Loucy (cell line): ENCODE measurements at regions not wholly inside any gene's neighbourhood (a gene's known extent, or its start where the extent isn't known, plus 50 kb on each side); places are given as distances from the start of the nearest gene placed in this dataset.

ENCODE experiments used
- H2AFZ ChIP-seq: fragments of 200-600 bp; sonication (generic); 2 replicates; pipeline ENCODE4 v1.6.0; 2016; ENCODE audit warnings: antibody characterized with exemption, mild to moderate bottlenecking, low read length, moderate library complexity
- H3F3A ChIP-seq: fragments of 200-600 bp; 2 replicates; pipeline ENCODE4 v1.6.0; 2016; ENCODE audit warnings: antibody characterized with exemption, low read depth, mild to moderate bottlenecking
- H3K27me3 ChIP-seq: fragments of 200-600 bp; sonication (generic); 2 replicates; pipeline ENCODE4 v1.6.1; 2014; ENCODE audit warnings: low read length, mild to moderate bottlenecking; ENCODE audit not compliant: insufficient read depth, poor library complexity, severe bottlenecking
- H3K36me3 ChIP-seq: fragments of 200-600 bp; sonication (generic); 2 replicates; pipeline ENCODE4 v1.6.1; 2016; ENCODE audit warnings: low read length; ENCODE audit not compliant: insufficient read depth
- H3K4me1 ChIP-seq: fragments of 200-600 bp; sonication (generic); 2 replicates; pipeline ENCODE4 v1.5.1; 2014; ENCODE audit warnings: low read length, mild to moderate bottlenecking; ENCODE audit not compliant: insufficient read depth, poor library complexity, severe bottlenecking
- H3K4me2 ChIP-seq: fragments of 200-600 bp; sonication (generic); 2 replicates; pipeline ENCODE4 v1.6.0; 2014; ENCODE audit warnings: antibody characterized with exemption, low read length, low read depth, mild to moderate bottlenecking; ENCODE audit not compliant: poor library complexity, severe bottlenecking
- H3K4me3 ChIP-seq: fragments of 200-600 bp; sonication (generic); 2 replicates; pipeline ENCODE4 v1.5.1; 2014; ENCODE audit warnings: low read length, mild to moderate bottlenecking, mixed read lengths; ENCODE audit not compliant: poor library complexity, severe bottlenecking
- H3K79me2 ChIP-seq: fragments of 200-600 bp; sonication (generic); 2 replicates; pipeline ENCODE4 v1.6.1; 2014; ENCODE audit warnings: low read length; ENCODE audit not compliant: insufficient read depth
- H3K9ac ChIP-seq: fragments of 200-600 bp; sonication (generic); 2 replicates; pipeline ENCODE4 v1.6.0; 2014; ENCODE audit warnings: mild to moderate bottlenecking, low read depth, low read length, moderate library complexity; ENCODE audit not compliant: poor library complexity, severe bottlenecking
- H3K9me2 ChIP-seq: fragments of 200-600 bp; sonication (generic); replicated peaks from 2 replicates; pipeline ENCODE4 v1.6.1; 2016; ENCODE audit warnings: low read depth, low read length, mixed read lengths
- H3K9me3 ChIP-seq: fragments of 200-600 bp; sonication (generic); 2 replicates; pipeline ENCODE4 v1.6.1; 2014; ENCODE audit warnings: mild to moderate bottlenecking, antibody characterized with exemption, low read length, low read depth; ENCODE audit not compliant: insufficient read depth
- H4K20me1 ChIP-seq: fragments of 200-600 bp; sonication (generic); 2 replicates; pipeline ENCODE4 v1.6.0; 2014; ENCODE audit warnings: antibody characterized with exemption, low read length, mild to moderate bottlenecking; ENCODE audit not compliant: insufficient read depth, poor library complexity, severe bottlenecking
- CTCF ChIP-seq: fragments of 200-600 bp; sonication (generic); conservative IDR thresholded peaks from 2 replicates; pipeline ENCODE4 v1.5.1; 2014; ENCODE audit warnings: mild to moderate bottlenecking, antibody characterized with exemption, low read length
- EZH2phosphoT487 ChIP-seq: fragments of 200-600 bp; IDR thresholded peaks from 2 replicates; pipeline ENCODE4 v1.6.1; 2018; ENCODE audit warnings: antibody characterized with exemption, mild to moderate bottlenecking, moderate library complexity, borderline replicate concordance

GRCh38 chrX:38919853-38920528 lies 118.7 kb downstream of the MID1IP1 start:
- Histone ChIP-seq H3K36me3 (no peaks in the 10 kb centered on the region), H3K27me3 (no peaks in the 10 kb centered on the region), H3K4me3 (no peak overlapping the region), H3K9me2 (no peaks in the 10 kb centered on the region), H4K20me1 (no peaks in the 10 kb centered on the region), H3K4me2 (no peak overlapping the region), H3K79me2 (no peaks in the 10 kb centered on the region), H2AFZ (no peak overlapping the region), H3K9me3 (no peaks in the 10 kb centered on the region), H3K9ac (no peak overlapping the region), H3K4me1 (no peaks in the 10 kb centered on the region), H3F3A (no peaks in the 10 kb centered on the region)
- no peak for TF ChIP-seq EZH2phosphoT487
- no peak for TF ChIP-seq CTCF

- Histone ChIP-seq H3K9ac (no peak overlapping the region), H3K27me3 (no peaks in the 10 kb centered on the region), H3K4me2 (no peak overlapping the region), H3K9me3 (no peaks in the 10 kb centered on the region), H3K4me3 (no peak overlapping the region), H3K36me3 (no peaks in the 10 kb centered on the region), H3K4me1 (peaks cover 6% of the 10 kb centered on the region), H4K20me1 (no peaks in the 10 kb centered on the region), H3F3A (no peaks in the 10 kb centered on the region), H3K79me2 (no peaks in the 10 kb centered on the region), H3K9me2 (no peaks in the 10 kb centered on the region), H2AFZ (no peak overlapping the region)
- no peak for TF ChIP-seq EZH2phosphoT487
- no peak for TF ChIP-seq CTCF
Measured at GRCh38 chrX:38923451-38923969, 122.3 kb downstream of the MID1IP1 start.

GRCh38 chrX:38927592-38927991 lies 126.3 kb downstream of the MID1IP1 start:
- H3K36me3 ChIP-seq: no peaks in the 10 kb centered on the region
- no peaks in the 10 kb centered on the region for H4K20me1 ChIP-seq
- H3K4me2 ChIP-seq: no peak overlapping the region
- H3F3A ChIP-seq: no peaks in the 10 kb centered on the region
- no peaks in the 10 kb centered on the region for H3K9me3 ChIP-seq
- no peak overlapping the region for H3K4me3 ChIP-seq
- H3K27me3 ChIP-seq: no peaks in the 10 kb centered on the region
- TF ChIP-seq EZH2phosphoT487 (no peak), CTCF (no peak)
- H3K9me2 ChIP-seq: no peaks in the 10 kb centered on the region
- H3K79me2 ChIP-seq: no peaks in the 10 kb centered on the region
- peaks cover 10% of the 10 kb centered on the region for H3K4me1 ChIP-seq
- no peak overlapping the region for H2AFZ ChIP-seq
- H3K9ac ChIP-seq: no peak overlapping the region
